PFSK-1 (cell line): ENCODE measurements at regions not wholly inside any gene's neighbourhood (a gene's known extent, or its start where the extent isn't known, plus 50 kb on each side); places are given as distances from the start of the nearest gene placed in this dataset.

Experiments used
- POLR2AphosphoS5 ChIP-seq: IDR thresholded peaks from 2 replicates; pipeline ENCODE4 v1.6.1; 2012; ENCODE audit warnings: low read depth, mild to moderate bottlenecking, control low read depth, low read length, moderate library complexity
- REST ChIP-seq, 2 experiments: IDR thresholded peaks; 2 replicates each; pipeline versions ENCODE4 v1.6.1 to v1.8.0; 2011 to 2012; ENCODE audit warnings: low read depth in 2 of 2, low read length in 2 of 2, control low read depth in 1 of 2, inconsistent platforms in 1 of 2, mild to moderate bottlenecking in 1 of 2, moderate library complexity in 1 of 2; ENCODE audit not compliant: insufficient read depth in 1 of 2
- SIN3A ChIP-seq: IDR thresholded peaks from 2 replicates; pipeline ENCODE4 v1.6.1; 2012; ENCODE audit warnings: mild to moderate bottlenecking, low read length, moderate library complexity, borderline replicate concordance; ENCODE audit not compliant: insufficient read depth
- TAF1 ChIP-seq: IDR thresholded peaks from 2 replicates; pipeline ENCODE4 v1.6.1; 2012; ENCODE audit warnings: low read length, control low read depth, borderline replicate concordance; ENCODE audit not compliant: insufficient read depth

GRCh38 chr3:162369306-162369705, 872.7 kb downstream of the OTOL1 start:
- TF ChIP-seq TAF1, result no peak
- TF ChIP-seq REST (IDR thresholded peaks at IDR 0.05; ENCODE audit: insufficient read depth in 1 of 2, low read depth in 2 of 2, low read length in 2 of 2), result no peak
- no peak for TF ChIP-seq POLR2AphosphoS5
- TF ChIP-seq SIN3A, result no peak
